ENCODE measurements at regions not wholly inside any gene's neighbourhood (a gene's known extent, or its start where the extent isn't known, plus 50 kb on each side); places are given as distances from the start of the nearest gene placed in this dataset.

- Histone ChIP-seq H3K9me3 (ENCODE audit: low read length) (no peaks in the 10 kb centered on the region), H3K79me2 (replicated peaks; ENCODE audit: insufficient read depth, low read length) (no peaks in the 10 kb centered on the region), H3K36me3 (ENCODE audit: insufficient read depth, low read length) (no peaks in the 10 kb centered on the region), H3K27ac (ENCODE audit: low read length) (no peak overlapping the region), H3F3A (ENCODE audit: insufficient read depth, low read length, poor library complexity, severe bottlenecking) (no peaks in the 10 kb centered on the region), H2AFZ (ENCODE audit: low read depth, low read length) (no peak overlapping the region), H3K4me3 (ENCODE audit: low read length) (no peak overlapping the region), H3K27me3 (ENCODE audit: insufficient read depth, low read depth, low read length) (no peaks in the 10 kb centered on the region), H3K9me2 (ENCODE audit: insufficient read depth, low read length) (no peaks in the 10 kb centered on the region), H3K9ac (ENCODE audit: low read length) (no peak overlapping the region), H4K20me1 (ENCODE audit: insufficient read depth) (no peaks in the 10 kb centered on the region), H3K4me2 (ENCODE audit: low read length) (no peak overlapping the region)
- no peak for TF ChIP-seq EP300 (conservative IDR thresholded peaks at IDR 0.05; ENCODE audit: poor library complexity, severe bottlenecking)
- TF ChIP-seq TAF1 (IDR thresholded peaks at IDR 0.05; ENCODE audit: low read depth): no peak
- TF ChIP-seq CTCF (IDR thresholded peaks at IDR 0.05; ENCODE audit: poor library complexity, severe bottlenecking): no peak
- no peak for TF ChIP-seq REST (IDR thresholded peaks at IDR 0.05; ENCODE audit: borderline replicate concordance)
- TF ChIP-seq EZH2 (IDR thresholded peaks at IDR 0.05; ENCODE audit: borderline replicate concordance, insufficient read depth, low read length, poor library complexity, severe bottlenecking): no peak
- TF ChIP-seq SMC3 (conservative IDR thresholded peaks at IDR 0.05; ENCODE audit: poor library complexity): no peak
- no peak for TF ChIP-seq POLR2AphosphoS5 (IDR thresholded peaks at IDR 0.05)
- TF ChIP-seq RAD21 (conservative IDR thresholded peaks at IDR 0.05): no peak
- TF ChIP-seq MXI1 (conservative IDR thresholded peaks at IDR 0.05; ENCODE audit: poor library complexity, severe bottlenecking): no peak
These were observed 518.5 kb downstream of the EPHA3 start for GRCh38 chr3:89625945-89626344.

- Histone ChIP-seq H3K9me3 (ENCODE audit: low read length) (no peaks in the 10 kb centered on the region), H2AFZ (ENCODE audit: low read depth, low read length) (no peak overlapping the region), H3F3A (ENCODE audit: insufficient read depth, low read length, poor library complexity, severe bottlenecking) (no peaks in the 10 kb centered on the region), H4K20me1 (ENCODE audit: insufficient read depth) (no peaks in the 10 kb centered on the region), H3K9me2 (ENCODE audit: insufficient read depth, low read length) (no peaks in the 10 kb centered on the region), H3K4me2 (ENCODE audit: low read length) (no peak overlapping the region), H3K27me3 (ENCODE audit: insufficient read depth, low read depth, low read length) (no peaks in the 10 kb centered on the region), H3K4me3 (ENCODE audit: low read length) (no peak overlapping the region), H3K36me3 (ENCODE audit: insufficient read depth, low read length) (no peaks in the 10 kb centered on the region), H3K9ac (ENCODE audit: low read length) (no peak overlapping the region), H3K79me2 (replicated peaks; ENCODE audit: insufficient read depth, low read length) (no peaks in the 10 kb centered on the region), H3K27ac (ENCODE audit: low read length) (no peak overlapping the region)
- no peak for TF ChIP-seq RAD21 (conservative IDR thresholded peaks at IDR 0.05)
- TF ChIP-seq EZH2 (IDR thresholded peaks at IDR 0.05; ENCODE audit: borderline replicate concordance, insufficient read depth, low read length, poor library complexity, severe bottlenecking): no peak
- TF ChIP-seq CTCF (IDR thresholded peaks at IDR 0.05; ENCODE audit: poor library complexity, severe bottlenecking): no peak
- no peak for TF ChIP-seq REST (IDR thresholded peaks at IDR 0.05; ENCODE audit: borderline replicate concordance)
- TF ChIP-seq POLR2AphosphoS5 (IDR thresholded peaks at IDR 0.05): no peak
- no peak for TF ChIP-seq MXI1 (conservative IDR thresholded peaks at IDR 0.05; ENCODE audit: poor library complexity, severe bottlenecking)
- TF ChIP-seq TAF1 (IDR thresholded peaks at IDR 0.05; ENCODE audit: low read depth): no peak
- TF ChIP-seq EP300 (conservative IDR thresholded peaks at IDR 0.05; ENCODE audit: poor library complexity, severe bottlenecking): no peak
- no peak for TF ChIP-seq SMC3 (conservative IDR thresholded peaks at IDR 0.05; ENCODE audit: poor library complexity)
These were observed 521.6 kb downstream of the EPHA3 start for GRCh38 chr3:89628856-89629670.
